ENCODE measurements at regions not wholly inside any gene's neighbourhood (a gene's known extent, or its start where the extent isn't known, plus 50 kb on each side); places are given as distances from the start of the nearest gene placed in this dataset.

DNA sequence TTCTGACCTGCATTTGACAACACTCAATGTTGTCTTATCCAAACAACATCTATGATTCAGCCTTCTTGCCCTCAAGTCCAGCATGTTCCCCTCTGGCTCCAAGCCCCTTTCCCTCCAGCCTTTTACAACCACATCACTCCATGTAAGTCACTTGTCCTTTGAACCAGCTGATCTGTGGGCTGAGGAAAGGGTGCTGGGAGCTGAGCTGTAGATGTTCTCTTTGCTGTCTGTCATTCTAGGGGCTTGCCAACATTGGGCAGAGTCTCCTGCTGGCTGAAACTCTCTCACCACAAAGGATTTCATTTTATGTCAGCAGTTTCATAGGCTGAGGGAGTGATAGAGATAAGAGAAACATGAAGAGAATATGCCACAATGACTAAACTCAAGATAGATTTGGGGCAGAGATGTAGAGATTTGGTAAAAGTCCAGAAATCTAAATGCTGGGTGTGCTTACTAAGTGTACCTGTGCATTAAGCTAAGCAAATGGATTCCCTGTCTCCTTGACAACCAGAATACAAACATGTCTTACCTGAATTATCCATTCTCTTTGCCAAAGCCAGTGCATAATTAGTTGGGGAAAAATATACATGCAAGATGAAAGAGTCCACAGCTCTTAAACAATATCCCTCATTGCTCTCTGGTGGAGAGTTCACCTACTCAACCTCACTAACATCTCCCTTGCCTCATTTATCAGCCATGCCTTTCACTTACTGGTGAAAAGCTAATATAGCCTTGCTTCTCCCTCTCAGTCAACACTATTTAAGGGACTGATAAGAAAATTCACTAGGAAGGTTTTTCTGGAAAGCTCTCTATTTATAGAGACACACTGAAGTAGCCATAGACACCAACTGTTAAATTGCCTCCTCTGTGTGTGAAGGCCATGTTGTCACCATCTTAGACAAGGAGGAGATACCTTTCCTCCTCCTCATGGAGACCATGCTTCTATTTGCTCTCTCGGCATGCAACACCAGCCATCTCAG is 175.5 kb upstream of the SERP2 start:
- no peaks in the 10 kb centered on the region for H3K27me3 Mint-ChIP-seq
- H3K4me1 Mint-ChIP-seq = peaks cover 14 to 22% (median 19%) of the 10 kb centered on the region in 3 donors
- H3K4me3 Mint-ChIP-seq = no peak overlapping the region
- no peaks in the 10 kb centered on the region for H3K27me3 ChIP-seq (replicated peaks in 1 of 2; ENCODE audit: control insufficient read depth in 2 of 2, extremely low read depth in 1 of 2, insufficient read depth in 2 of 2, low read length in 1 of 2)
- no peaks in the 10 kb centered on the region for H3K36me3 ChIP-seq (ENCODE audit: control insufficient read depth in 2 of 2, extremely low read depth in 1 of 2, insufficient read depth in 1 of 2, low read length in 1 of 2)
- H3K4me1 ChIP-seq (ENCODE audit: control insufficient read depth in 1 of 2, extremely low read depth in 1 of 2, insufficient read depth in 2 of 2, low read length in 2 of 2) = peaks cover 9 to 20% of the 10 kb centered on the region in 2 experiments
- ChIA-PET POLR2A (no interaction called here), CTCF (no interaction called here)
- WGBS (ENCODE audit: insufficient coverage) = no CpG with 5 or more reads among the region's 1 CpG
- ATAC-seq (replicated peaks in 1 of 4) (peak in 1 of 4 experiments; percentile 20), DNase-seq (no peak)
- H3K36me3 Mint-ChIP-seq = no peaks in the 10 kb centered on the region
- H3K27ac Mint-ChIP-seq = no peak overlapping the region
- H3K9me3 ChIP-seq = no peaks in the 10 kb centered on the region
- no peaks in the 10 kb centered on the region for H3K9me3 Mint-ChIP-seq
- no peak overlapping the region for H3K4me3 ChIP-seq (ENCODE audit: control insufficient read depth in 1 of 2, extremely low read depth in 1 of 2, low read length in 1 of 2)
- no peak overlapping the region for H3K27ac ChIP-seq (ENCODE audit: low read length)

DNA sequence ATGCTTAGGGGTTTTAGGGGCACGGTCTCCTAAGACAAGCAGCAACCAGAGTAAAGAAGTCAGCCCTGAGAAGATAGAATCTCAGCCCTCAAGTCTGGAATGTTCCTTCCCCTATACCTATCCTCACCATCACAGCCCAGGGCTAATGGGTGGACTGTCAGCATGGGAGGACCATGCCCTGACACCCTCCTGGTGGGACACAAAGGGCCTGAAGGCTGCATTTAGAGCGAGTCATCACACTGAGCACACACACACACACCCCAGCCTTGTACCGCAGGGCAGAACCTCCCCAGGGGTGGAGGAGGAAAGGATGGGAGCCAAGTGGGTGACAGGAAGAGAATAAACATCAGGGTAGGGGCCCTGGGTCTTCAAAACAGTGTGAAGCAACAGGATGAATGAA is 174.8 kb upstream of the SERP2 start:
- no peak overlapping the region for H3K27ac Mint-ChIP-seq
- no peak for ATAC-seq (replicated peaks in 1 of 4)
- H3K27me3 ChIP-seq (replicated peaks in 1 of 2; ENCODE audit: control insufficient read depth in 2 of 2, extremely low read depth in 1 of 2, insufficient read depth in 2 of 2, low read length in 1 of 2) = no peaks in the 10 kb centered on the region
- H3K4me1 ChIP-seq (ENCODE audit: control insufficient read depth in 1 of 2, extremely low read depth in 1 of 2, insufficient read depth in 2 of 2, low read length in 2 of 2) = peaks cover 9 to 20% of the 10 kb centered on the region in 2 experiments
- no peaks in the 10 kb centered on the region for H3K36me3 ChIP-seq (ENCODE audit: control insufficient read depth in 2 of 2, extremely low read depth in 1 of 2, insufficient read depth in 1 of 2, low read length in 1 of 2)
- no peak overlapping the region for H3K4me3 ChIP-seq (ENCODE audit: control insufficient read depth in 1 of 2, extremely low read depth in 1 of 2, low read length in 1 of 2)
- ChIA-PET POLR2A (no interaction called here), CTCF (no interaction called here)
- WGBS (ENCODE audit: insufficient coverage) = 100% methylated on average over 1 of the region's 3 CpGs
- H3K27ac ChIP-seq (ENCODE audit: low read length) = no peak overlapping the region
- no peaks in the 10 kb centered on the region for H3K9me3 ChIP-seq
- H3K9me3 Mint-ChIP-seq = no peaks in the 10 kb centered on the region
- no peak overlapping the region for H3K4me3 Mint-ChIP-seq
- H3K36me3 Mint-ChIP-seq = no peaks in the 10 kb centered on the region
- H3K27me3 Mint-ChIP-seq = no peaks in the 10 kb centered on the region
- H3K4me1 Mint-ChIP-seq = peaks cover 14 to 22% (median 19%) of the 10 kb centered on the region in 3 donors
- DNase-seq = no peak

DNA sequence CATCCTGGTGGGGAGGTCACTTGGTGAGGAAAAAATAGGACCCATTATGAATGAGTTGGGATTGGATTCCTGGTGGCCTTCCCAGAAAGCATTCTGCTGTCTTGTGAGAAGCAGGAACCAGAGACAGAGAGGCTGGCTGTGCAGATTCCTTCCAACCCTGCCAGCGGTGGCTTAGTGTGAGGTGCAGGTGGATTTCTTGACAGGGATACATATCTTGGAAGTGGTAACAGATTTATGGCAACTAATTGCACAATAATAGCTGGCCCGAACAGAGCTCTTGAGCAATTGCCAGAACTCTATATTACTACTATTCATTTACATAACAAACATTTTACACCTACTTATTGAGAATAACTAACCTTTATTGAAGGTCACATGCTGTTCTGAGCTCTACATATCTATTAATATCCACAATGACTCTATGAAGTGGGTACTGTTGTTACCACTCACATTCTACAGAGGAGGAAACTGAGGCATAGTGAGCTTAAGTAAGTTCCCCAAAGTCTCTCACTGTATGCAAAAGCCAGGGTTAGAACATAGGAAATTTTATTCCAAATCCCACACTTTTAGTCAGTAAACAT is 173.9 kb upstream of the SERP2 start:
- peaks cover 9 to 20% of the 10 kb centered on the region in 2 experiments for H3K4me1 ChIP-seq (ENCODE audit: control insufficient read depth in 1 of 2, extremely low read depth in 1 of 2, insufficient read depth in 2 of 2, low read length in 2 of 2)
- H3K4me3 ChIP-seq (ENCODE audit: control insufficient read depth in 1 of 2, extremely low read depth in 1 of 2, low read length in 1 of 2) = no peak overlapping the region
- H3K9me3 ChIP-seq = no peaks in the 10 kb centered on the region
- Mint-ChIP-seq H3K27ac (no peak overlapping the region), H3K9me3 (no peaks in the 10 kb centered on the region), H3K4me1 (peaks cover 14 to 21% (median 19%) of the 10 kb centered on the region in 3 donors), H3K4me3 (no peak overlapping the region), H3K27me3 (no peaks in the 10 kb centered on the region), H3K36me3 (no peaks in the 10 kb centered on the region)
- no peaks in the 10 kb centered on the region for H3K27me3 ChIP-seq (replicated peaks in 1 of 2; ENCODE audit: control insufficient read depth in 2 of 2, extremely low read depth in 1 of 2, insufficient read depth in 2 of 2, low read length in 1 of 2)
- ATAC-seq (replicated peaks in 1 of 4) (no peak), DNase-seq (no peak)
- 100% methylated on average over 1 of the region's 2 CpGs for WGBS (ENCODE audit: insufficient coverage)
- no peak overlapping the region for H3K27ac ChIP-seq (ENCODE audit: low read length)
- no peaks in the 10 kb centered on the region for H3K36me3 ChIP-seq (ENCODE audit: control insufficient read depth in 2 of 2, extremely low read depth in 1 of 2, insufficient read depth in 1 of 2, low read length in 1 of 2)
- ChIA-PET CTCF (no interaction called here), POLR2A (no interaction called here)

DNA sequence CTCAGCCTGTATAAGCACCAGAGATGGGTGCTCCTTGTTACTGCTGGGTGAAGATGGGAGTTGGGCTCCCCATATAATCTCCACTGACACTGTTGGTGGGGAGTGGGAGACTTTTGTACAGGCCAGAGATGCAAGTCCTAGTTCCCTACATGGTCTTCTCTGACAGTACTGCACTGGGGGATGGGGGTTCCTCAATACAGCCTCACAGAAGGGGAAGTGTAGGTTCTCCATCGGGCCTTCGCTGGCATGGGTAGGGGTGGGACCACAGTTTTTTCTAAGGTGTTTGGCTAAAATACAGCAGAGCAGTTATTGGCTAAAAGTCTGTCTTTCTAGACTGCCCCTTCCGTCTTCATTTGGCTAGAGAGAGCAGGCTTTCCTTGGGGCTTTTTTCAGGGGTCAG is 167.2 kb upstream of the SERP2 start:
- H3K4me1 ChIP-seq (ENCODE audit: control insufficient read depth in 1 of 2, extremely low read depth in 1 of 2, insufficient read depth in 2 of 2, low read length in 2 of 2) = no peaks in the 10 kb centered on the region
- WGBS (ENCODE audit: insufficient coverage) = 100% methylated on average over 1 of the region's 3 CpGs
- peaks cover 3 to 10% (median 3%) of the 10 kb centered on the region in 3 donors for H3K9me3 Mint-ChIP-seq
- H3K4me3 ChIP-seq (ENCODE audit: control insufficient read depth in 1 of 2, extremely low read depth in 1 of 2, low read length in 1 of 2) = no peak overlapping the region
- no peaks in the 10 kb centered on the region for H3K4me1 Mint-ChIP-seq
- no peaks in the 10 kb centered on the region for H3K9me3 ChIP-seq
- CTCF ChIA-PET = interaction anchor here in 1 of 2 donors (0.6 kb wide), 1 partner anchor 277 kb away, joined by 3 read pairs; no protein-coding TSS in a partner anchor
- ATAC-seq (replicated peaks in 1 of 4) (no peak), DNase-seq (peak in 1 of 35 experiments; percentile 8)
- peaks cover 0 to 3% of the 10 kb centered on the region in 2 experiments for H3K27me3 ChIP-seq (replicated peaks in 1 of 2; ENCODE audit: control insufficient read depth in 2 of 2, extremely low read depth in 1 of 2, insufficient read depth in 2 of 2, low read length in 1 of 2)
- no peaks in the 10 kb centered on the region for H3K36me3 ChIP-seq (ENCODE audit: control insufficient read depth in 2 of 2, extremely low read depth in 1 of 2, insufficient read depth in 1 of 2, low read length in 1 of 2)
- H3K4me3 Mint-ChIP-seq = no peak overlapping the region
- POLR2A ChIA-PET = interaction anchor here in 1 of 2 donors (0.5 kb wide), 1 partner anchor 33 kb away, joined by 3 read pairs; no protein-coding TSS in a partner anchor
- no peak overlapping the region for H3K27ac Mint-ChIP-seq
- H3K36me3 Mint-ChIP-seq = no peaks in the 10 kb centered on the region
- peaks cover 4 to 17% of the 10 kb centered on the region in 2 donors for H3K27me3 Mint-ChIP-seq
- H3K27ac ChIP-seq (ENCODE audit: low read length) = no peak overlapping the region

DNA sequence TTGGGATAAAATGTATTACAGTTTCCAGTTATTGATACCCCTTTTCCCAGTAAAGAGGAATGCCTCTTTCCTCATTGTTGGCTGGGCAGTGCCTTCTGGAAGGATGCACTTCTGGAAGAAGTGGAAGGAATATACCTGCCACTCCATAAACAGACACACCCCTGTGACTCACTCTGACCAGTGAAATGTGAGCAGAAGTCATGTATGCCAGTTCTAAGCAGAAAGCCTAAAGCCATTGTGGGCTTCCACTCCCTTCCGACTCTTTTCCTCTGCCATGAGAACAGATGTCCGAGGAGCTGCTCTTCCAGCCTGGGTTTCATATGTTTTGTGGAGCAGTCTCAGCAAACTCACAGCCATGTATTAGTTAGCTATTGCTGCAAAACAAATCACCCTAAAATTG is 166.1 kb upstream of the SERP2 start:
- WGBS (ENCODE audit: insufficient coverage) = 100% methylated on average over 1 of the region's 2 CpGs
- CTCF ChIA-PET = no interaction called here
- H3K27ac Mint-ChIP-seq = no peak overlapping the region

DNA sequence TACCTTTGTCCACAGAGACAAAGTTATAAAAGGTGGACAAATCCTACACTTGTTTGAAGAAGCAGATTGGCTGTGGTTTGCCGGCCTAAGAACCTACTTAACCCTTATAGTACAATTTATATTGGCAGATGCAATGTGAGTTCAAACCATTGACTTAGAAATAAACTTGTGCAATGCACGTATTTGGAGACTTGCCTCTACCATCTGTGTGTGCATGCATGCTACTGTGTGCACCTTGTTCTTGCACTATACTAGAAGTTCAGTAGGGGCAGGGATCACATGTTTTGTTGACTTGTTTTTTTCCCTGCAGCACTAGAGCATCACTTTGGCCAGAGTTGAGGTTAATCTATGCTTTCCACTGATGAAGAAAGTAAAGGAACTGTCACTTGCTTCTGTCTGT is 163.1 kb upstream of the SERP2 start:
- CTCF ChIA-PET = no interaction called here
- peaks cover 0 to 3% of the 10 kb centered on the region in 2 experiments for H3K27me3 ChIP-seq (replicated peaks in 1 of 2; ENCODE audit: control insufficient read depth in 2 of 2, extremely low read depth in 1 of 2, insufficient read depth in 2 of 2, low read length in 1 of 2)
- 71% methylated on average over 1 of the region's 2 CpGs for WGBS (ENCODE audit: insufficient coverage)

More for the DNA sequence above, 166.1 kb upstream of the SERP2 start:
- Histone ChIP-seq H3K36me3 (ENCODE audit: control insufficient read depth in 2 of 2, extremely low read depth in 1 of 2, insufficient read depth in 1 of 2, low read length in 1 of 2) (no peaks in the 10 kb centered on the region), H3K27ac (ENCODE audit: low read length) (no peak overlapping the region), H3K4me1 (ENCODE audit: control insufficient read depth in 1 of 2, extremely low read depth in 1 of 2, insufficient read depth in 2 of 2, low read length in 2 of 2) (no peaks in the 10 kb centered on the region), H3K4me3 (ENCODE audit: control insufficient read depth in 1 of 2, extremely low read depth in 1 of 2, low read length in 1 of 2) (no peak overlapping the region), H3K9me3 (no peaks in the 10 kb centered on the region), H3K27me3 (replicated peaks in 1 of 2; ENCODE audit: control insufficient read depth in 2 of 2, extremely low read depth in 1 of 2, insufficient read depth in 2 of 2, low read length in 1 of 2) (peaks cover 0 to 3% of the 10 kb centered on the region in 2 experiments)
- Mint-ChIP-seq H3K4me1 (no peaks in the 10 kb centered on the region), H3K36me3 (no peaks in the 10 kb centered on the region), H3K9me3 (peaks cover 3 to 10% (median 3%) of the 10 kb centered on the region in 3 donors), H3K4me3 (no peak overlapping the region), H3K27me3 (peaks cover 4 to 17% of the 10 kb centered on the region in 2 donors)
- no peak for DNase-seq
- no peak for ATAC-seq (replicated peaks in 1 of 4)
- POLR2A ChIA-PET = no interaction called here

More for the DNA sequence above, 163.1 kb upstream of the SERP2 start:
- H3K4me3 ChIP-seq (ENCODE audit: control insufficient read depth in 1 of 2, extremely low read depth in 1 of 2, low read length in 1 of 2) = no peak overlapping the region
- H3K27ac ChIP-seq (ENCODE audit: low read length) = no peak overlapping the region
- Mint-ChIP-seq H3K4me1 (no peaks in the 10 kb centered on the region), H3K27me3 (peaks cover 8 to 17% of the 10 kb centered on the region in 2 donors), H3K9me3 (peaks cover 3 to 10% (median 3%) of the 10 kb centered on the region in 3 donors), H3K36me3 (no peaks in the 10 kb centered on the region), H3K4me3 (no peak overlapping the region), H3K27ac (no peak overlapping the region)
- POLR2A ChIA-PET = no interaction called here
- no peaks in the 10 kb centered on the region for H3K4me1 ChIP-seq (ENCODE audit: control insufficient read depth in 1 of 2, extremely low read depth in 1 of 2, insufficient read depth in 2 of 2, low read length in 2 of 2)
- H3K9me3 ChIP-seq = no peaks in the 10 kb centered on the region
- ATAC-seq (replicated peaks in 1 of 4) = no peak
- no peak for DNase-seq
- H3K36me3 ChIP-seq (ENCODE audit: control insufficient read depth in 2 of 2, extremely low read depth in 1 of 2, insufficient read depth in 1 of 2, low read length in 1 of 2) = no peaks in the 10 kb centered on the region

Data from T-cell (primary cell).